GM12892 (cell line): ENCODE measurements at regions not wholly inside any gene's neighbourhood (a gene's known extent, or its start where the extent isn't known, plus 50 kb on each side); places are given as distances from the start of the nearest gene placed in this dataset.
A peak's percentile ranks its signal among the peaks of the same experiment; 100 is the strongest.

Experiments used
- POLR2A ChIP-seq: IDR thresholded peaks from 2 replicates; pipeline ENCODE4 v1.6.1; 2011; ENCODE audit warnings: low read depth, low read length, control low read depth
- POLR2AphosphoS5 ChIP-seq: IDR thresholded peaks from 2 replicates; pipeline ENCODE4 v1.6.1; 2011; ENCODE audit warnings: low read depth, low read length, control low read depth
- TAF1 ChIP-seq: IDR thresholded peaks from 2 replicates; pipeline ENCODE4 v1.6.1; 2011; ENCODE audit warnings: low read depth, mild to moderate bottlenecking, control low read depth, low read length, borderline replicate concordance

GRCh38 chr12:31874961-31875608 lies 84.1 kb upstream of the RESF1 start:
- TF ChIP-seq TAF1, result no peak
- TF ChIP-seq POLR2A, result 0 out of 2 replicates have a peak, but pooled peaks have one; percentile 43
- no peak for TF ChIP-seq POLR2AphosphoS5
